ENCODE measurements at regions not wholly inside any gene's neighbourhood (a gene's known extent, or its start where the extent isn't known, plus 50 kb on each side); places are given as distances from the start of the nearest gene placed in this dataset.

GRCh38 chr2:196224756-196225155 is 53.4 kb upstream of the STK17B start:
- no peak overlapping the region for H3K4me3 ChIP-seq (ENCODE audit: low read depth, low read length)
- TF ChIP-seq CTCF (IDR thresholded peaks at IDR 0.05; ENCODE audit: borderline replicate concordance, insufficient read depth, low read depth, low read length): no peak

- no peak overlapping the region for H3K4me3 ChIP-seq (ENCODE audit: low read depth, low read length)
- no peak for TF ChIP-seq CTCF (IDR thresholded peaks at IDR 0.05; ENCODE audit: borderline replicate concordance, insufficient read depth, low read depth, low read length)
These were observed 53.8 kb upstream of the STK17B start for GRCh38 chr2:196225213-196225612.

- H3K4me3 ChIP-seq (ENCODE audit: low read depth, low read length): no peak overlapping the region
- no peak for TF ChIP-seq CTCF (IDR thresholded peaks at IDR 0.05; ENCODE audit: borderline replicate concordance, insufficient read depth, low read depth, low read length)
These were observed 54.8 kb upstream of the STK17B start for GRCh38 chr2:196226058-196226706.

- no peak overlapping the region for H3K4me3 ChIP-seq (ENCODE audit: low read depth, low read length)
- TF ChIP-seq CTCF (IDR thresholded peaks at IDR 0.05; ENCODE audit: borderline replicate concordance, insufficient read depth, low read depth, low read length): no peak
These were observed 55.3 kb upstream of the STK17B start for GRCh38 chr2:196226707-196227065.

GRCh38 chr2:196229013-196229412 is 57.6 kb upstream of the STK17B start:
- H3K4me3 ChIP-seq (ENCODE audit: low read depth, low read length): no peak overlapping the region
- no peak for TF ChIP-seq CTCF (IDR thresholded peaks at IDR 0.05; ENCODE audit: borderline replicate concordance, insufficient read depth, low read depth, low read length)

- no peak for TF ChIP-seq CTCF (IDR thresholded peaks at IDR 0.05; ENCODE audit: borderline replicate concordance, insufficient read depth, low read depth, low read length)
These were observed 58.9 kb upstream of the STK17B start for GRCh38 chr2:196230061-196230854.

More at GRCh38 chr2:196230061-196230854, 58.9 kb upstream of the STK17B start:
- H3K4me3 ChIP-seq (ENCODE audit: low read depth, low read length): no peak overlapping the region
